Liver (tissue), 8 donors: ENCODE measurements at regions not wholly inside any gene's neighbourhood (a gene's known extent, or its start where the extent isn't known, plus 50 kb on each side); places are given as distances from the start of the nearest gene placed in this dataset.

Experiments
- DNase-seq: peaks from one replicate; pipeline ENCODE4 v3.0.0-alpha.2; 2017; ENCODE audit warnings: low spot score
- H3K27ac ChIP-seq, 2 donors: one replicate each; pipeline ENCODE4 v1.7.0; 2013; ENCODE audit warnings: inconsistent platforms in 2 of 2, low read length in 2 of 2, control low read depth in 1 of 2, low read depth in 1 of 2, mild to moderate bottlenecking in 1 of 2
- H3K27me3 ChIP-seq, 4 donors: one replicate each; pipeline versions ENCODE4 v1.6.1 to v1.7.0; 2013; ENCODE audit warnings: low read length in 3 of 4, inconsistent platforms in 1 of 4, mild to moderate bottlenecking in 1 of 4, moderate library complexity in 1 of 4; ENCODE audit not compliant: control insufficient read depth in 4 of 4, insufficient read depth in 4 of 4
- H3K36me3 ChIP-seq, 4 donors: one replicate each; pipeline versions ENCODE4 v1.6.1 to v1.7.0; 2013; ENCODE audit warnings: low read length in 3 of 4, mild to moderate bottlenecking in 3 of 4, low read depth in 1 of 4, moderate library complexity in 1 of 4; ENCODE audit not compliant: control insufficient read depth in 4 of 4, insufficient read depth in 3 of 4
- H3K4me1 ChIP-seq, 4 donors: one replicate each; pipeline versions ENCODE4 v1.6.1 to v1.7.0; 2013; ENCODE audit warnings: low read length in 3 of 4, mild to moderate bottlenecking in 3 of 4, moderate library complexity in 1 of 4; ENCODE audit not compliant: control insufficient read depth in 4 of 4, insufficient read depth in 4 of 4
- H3K4me3 ChIP-seq, 3 donors: one replicate each; pipeline versions ENCODE4 v1.6.1 to v1.7.0; 2013; ENCODE audit warnings: low read length in 3 of 3, control low read depth in 1 of 3, low read depth in 1 of 3, mild to moderate bottlenecking in 1 of 3
- H3K9ac ChIP-seq, 2 donors: one replicate each; pipeline ENCODE4 v1.7.0; 2013; ENCODE audit warnings: low read length in 2 of 2, mild to moderate bottlenecking in 2 of 2, moderate library complexity in 2 of 2, control low read depth in 1 of 2, low read depth in 1 of 2
- H3K9me3 ChIP-seq, 4 donors: one replicate each; pipeline versions ENCODE4 v1.6.1 to v1.7.0; 2013; ENCODE audit warnings: low read length in 3 of 4; ENCODE audit not compliant: control insufficient read depth in 4 of 4
- ATF3 ChIP-seq: IDR thresholded peaks from 2 replicates; pipeline ENCODE4 v1.6.1; 2016; ENCODE audit warnings: antibody characterized with exemption
- EGR1 ChIP-seq, 2 donors: IDR thresholded peaks; 2 replicates each; pipeline ENCODE4 v1.6.1; 2016 to 2018; ENCODE audit warnings: antibody characterized with exemption in 2 of 2, low read depth in 2 of 2
- FOXA1 ChIP-seq: IDR thresholded peaks from 2 replicates; pipeline ENCODE4 v1.6.1; 2016; ENCODE audit warnings: antibody characterized with exemption
- FOXA2 ChIP-seq: IDR thresholded peaks from 2 replicates; pipeline ENCODE4 v1.6.1; 2016; ENCODE audit warnings: antibody characterized with exemption
- GABPA ChIP-seq, 2 donors: IDR thresholded peaks in 1 of 2; conservative IDR thresholded peaks in 1 of 2; 2 replicates each; pipeline ENCODE4 v1.6.1; 2016; ENCODE audit warnings: antibody characterized with exemption in 2 of 2, mild to moderate bottlenecking in 1 of 2, moderate library complexity in 1 of 2
- HNF4A ChIP-seq, 2 donors: conservative IDR thresholded peaks; 2 replicates each; pipeline ENCODE4 v1.6.1; 2016; ENCODE audit warnings: antibody characterized with exemption in 2 of 2, mild to moderate bottlenecking in 2 of 2
- HNF4G ChIP-seq: IDR thresholded peaks from 2 replicates; pipeline ENCODE4 v1.6.1; 2016; ENCODE audit warnings: antibody characterized with exemption
- JUND ChIP-seq, 2 donors: IDR thresholded peaks; 2 replicates each; pipeline ENCODE4 v1.6.1; 2016; ENCODE audit warnings: antibody characterized with exemption in 2 of 2
- MAX ChIP-seq: IDR thresholded peaks from 2 replicates; pipeline ENCODE4 v1.6.1; 2016; ENCODE audit warnings: antibody characterized with exemption
- NR2F2 ChIP-seq: IDR thresholded peaks from 2 replicates; pipeline ENCODE4 v1.6.1; 2016; ENCODE audit warnings: antibody characterized with exemption
- RXRA ChIP-seq, 2 donors: IDR thresholded peaks; 2 replicates each; pipeline ENCODE4 v1.6.1; 2017 to 2018; ENCODE audit warnings: antibody characterized with exemption in 2 of 2, mild to moderate bottlenecking in 1 of 2
- TAF1 ChIP-seq: conservative IDR thresholded peaks from 2 replicates; pipeline ENCODE4 v1.6.1; 2016; ENCODE audit warnings: antibody characterized with exemption, mild to moderate bottlenecking
- YY1 ChIP-seq: IDR thresholded peaks from 2 replicates; pipeline ENCODE4 v1.6.1; 2016; ENCODE audit warnings: antibody characterized with exemption, mild to moderate bottlenecking
- WGBS: extraction: QIAGEN DNeasy Blood & Tissue Kit; methylation state at CpG from one replicate; pipeline ENCODE4 v1.1.7; 2013; 5-methylcytosine and 5-hydroxymethylcytosine counted together
- TF ChIP-seq, protein P1 (sequence below): IDR thresholded peaks from 2 replicates; pipeline ENCODE4 v1.6.1; 2016; ENCODE audit warnings: antibody characterized with exemption
- TF ChIP-seq, protein P2 (sequence below): fragments of 150-350 bp; IDR thresholded peaks from 2 replicates; pipeline ENCODE4 v1.5.1; 2017; ENCODE audit warnings: improper control_type of control experiment, low read depth, low read length; ENCODE audit not compliant: missing input control
- TF ChIP-seq, protein P3 (sequence below): IDR thresholded peaks from 2 replicates; pipeline ENCODE4 v1.6.1; 2016; ENCODE audit warnings: antibody characterized with exemption, mild to moderate bottlenecking
- donor health status: healthy.
- donor health status: healthy.
- donor health status: healthy.
- donor health status: healthy.
- donor health status: healthy.

DNA sequence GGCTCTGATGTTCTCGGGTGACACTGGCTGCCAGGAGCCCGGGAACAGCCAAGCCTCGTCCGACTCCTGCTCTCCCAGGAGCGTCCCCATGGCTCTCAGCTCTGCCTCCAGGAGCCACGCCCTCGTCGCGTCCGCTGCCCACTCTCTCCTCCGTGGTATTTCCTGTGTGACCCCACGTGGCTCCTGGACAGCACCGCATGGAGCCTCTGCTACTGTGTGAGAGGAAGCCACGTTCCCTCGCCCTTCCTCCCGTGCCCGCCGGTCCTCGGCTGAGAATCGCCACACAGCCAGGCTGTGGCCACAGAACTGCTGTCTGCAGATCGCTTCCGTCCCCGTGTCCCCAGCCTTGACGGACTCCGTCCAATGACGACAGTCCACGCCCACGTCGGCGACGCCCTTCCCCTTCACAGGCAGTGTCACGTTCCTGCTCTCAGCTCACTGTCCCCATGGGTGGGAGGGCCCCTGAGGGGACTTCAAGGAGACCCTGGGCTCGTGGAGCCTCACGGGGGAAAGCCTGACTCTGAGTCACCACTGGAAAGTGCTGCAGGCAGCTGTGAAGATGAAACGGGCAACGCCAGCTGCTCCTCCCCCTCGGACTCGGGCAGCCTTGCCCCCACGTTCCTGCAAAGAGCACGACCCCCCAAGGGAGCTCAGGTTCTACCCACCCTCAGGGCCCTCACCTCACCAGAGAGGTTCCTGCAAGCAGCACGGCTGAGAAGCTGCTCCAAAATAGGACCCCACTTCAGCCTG is 458.5 kb downstream of the BRD1 start (continued):
- no peak for TF ChIP-seq JUND (IDR thresholded peaks at IDR 0.05)

- WGBS: 81% methylated on average over 19 of the region's 19 CpGs
- no peak overlapping the region for H3K9ac ChIP-seq
- H3K36me3 ChIP-seq: no peaks in the 10 kb centered on the region
- no peaks in the 10 kb centered on the region for H3K4me1 ChIP-seq
- TF ChIP-seq HNF4A (conservative IDR thresholded peaks at IDR 0.05) (no peak), TAF1 (no peak), ATF3 (no peak), JUND (IDR thresholded peaks at IDR 0.05) (no peak), MAX (no peak), RXRA (IDR thresholded peaks at IDR 0.05) (no peak), FOXA2 (no peak), NR2F2 (no peak), EGR1 (IDR thresholded peaks at IDR 0.05; ENCODE audit: low read depth in 2 of 2) (no peak), GABPA (IDR thresholded peaks at IDR 0.05 in 1 of 2, conservative IDR thresholded peaks at IDR 0.05 in 1 of 2) (no peak), FOXA1 (no peak)
- TF ChIP-seq, protein P1, sequence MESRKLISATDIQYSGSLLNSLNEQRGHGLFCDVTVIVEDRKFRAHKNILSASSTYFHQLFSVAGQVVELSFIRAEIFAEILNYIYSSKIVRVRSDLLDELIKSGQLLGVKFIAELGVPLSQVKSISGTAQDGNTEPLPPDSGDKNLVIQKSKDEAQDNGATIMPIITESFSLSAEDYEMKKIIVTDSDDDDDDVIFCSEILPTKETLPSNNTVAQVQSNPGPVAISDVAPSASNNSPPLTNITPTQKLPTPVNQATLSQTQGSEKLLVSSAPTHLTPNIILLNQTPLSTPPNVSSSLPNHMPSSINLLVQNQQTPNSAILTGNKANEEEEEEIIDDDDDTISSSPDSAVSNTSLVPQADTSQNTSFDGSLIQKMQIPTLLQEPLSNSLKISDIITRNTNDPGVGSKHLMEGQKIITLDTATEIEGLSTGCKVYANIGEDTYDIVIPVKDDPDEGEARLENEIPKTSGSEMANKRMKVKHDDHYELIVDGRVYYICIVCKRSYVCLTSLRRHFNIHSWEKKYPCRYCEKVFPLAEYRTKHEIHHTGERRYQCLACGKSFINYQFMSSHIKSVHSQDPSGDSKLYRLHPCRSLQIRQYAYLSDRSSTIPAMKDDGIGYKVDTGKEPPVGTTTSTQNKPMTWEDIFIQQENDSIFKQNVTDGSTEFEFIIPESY: no peak
- H3K9me3 ChIP-seq: peaks cover 0 to 2% (median 0%) of the 10 kb centered on the region in 4 donors
- no peak overlapping the region for H3K4me3 ChIP-seq
- DNase-seq: peak; percentile 14
- no peak overlapping the region for H3K27ac ChIP-seq
- peaks cover 0 to 2% (median 0%) of the 10 kb centered on the region in 4 donors for H3K27me3 ChIP-seq
Measured at GRCh38 chr22:49368221-49368975, 459.3 kb downstream of the BRD1 start.

GRCh38 chr22:49367041-49367697 is 460.5 kb downstream of the BRD1 start:
- Histone ChIP-seq H3K4me3 (no peak overlapping the region), H3K36me3 (no peaks in the 10 kb centered on the region), H3K27ac (no peak overlapping the region), H3K9ac (no peak overlapping the region), H3K27me3 (peaks cover 0 to 2% (median 0%) of the 10 kb centered on the region in 4 donors), H3K9me3 (peaks cover 0 to 2% (median 0%) of the 10 kb centered on the region in 4 donors), H3K4me1 (no peaks in the 10 kb centered on the region)
- TF ChIP-seq YY1 (no peak), FOXA1 (no peak), MAX (no peak), TAF1 (no peak), RXRA (IDR thresholded peaks at IDR 0.05) (no peak), HNF4A (conservative IDR thresholded peaks at IDR 0.05) (no peak), FOXA2 (no peak), HNF4G (no peak)
- TF ChIP-seq, protein P2, sequence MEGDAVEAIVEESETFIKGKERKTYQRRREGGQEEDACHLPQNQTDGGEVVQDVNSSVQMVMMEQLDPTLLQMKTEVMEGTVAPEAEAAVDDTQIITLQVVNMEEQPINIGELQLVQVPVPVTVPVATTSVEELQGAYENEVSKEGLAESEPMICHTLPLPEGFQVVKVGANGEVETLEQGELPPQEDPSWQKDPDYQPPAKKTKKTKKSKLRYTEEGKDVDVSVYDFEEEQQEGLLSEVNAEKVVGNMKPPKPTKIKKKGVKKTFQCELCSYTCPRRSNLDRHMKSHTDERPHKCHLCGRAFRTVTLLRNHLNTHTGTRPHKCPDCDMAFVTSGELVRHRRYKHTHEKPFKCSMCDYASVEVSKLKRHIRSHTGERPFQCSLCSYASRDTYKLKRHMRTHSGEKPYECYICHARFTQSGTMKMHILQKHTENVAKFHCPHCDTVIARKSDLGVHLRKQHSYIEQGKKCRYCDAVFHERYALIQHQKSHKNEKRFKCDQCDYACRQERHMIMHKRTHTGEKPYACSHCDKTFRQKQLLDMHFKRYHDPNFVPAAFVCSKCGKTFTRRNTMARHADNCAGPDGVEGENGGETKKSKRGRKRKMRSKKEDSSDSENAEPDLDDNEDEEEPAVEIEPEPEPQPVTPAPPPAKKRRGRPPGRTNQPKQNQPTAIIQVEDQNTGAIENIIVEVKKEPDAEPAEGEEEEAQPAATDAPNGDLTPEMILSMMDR: no peak
- TF ChIP-seq, protein P3, sequence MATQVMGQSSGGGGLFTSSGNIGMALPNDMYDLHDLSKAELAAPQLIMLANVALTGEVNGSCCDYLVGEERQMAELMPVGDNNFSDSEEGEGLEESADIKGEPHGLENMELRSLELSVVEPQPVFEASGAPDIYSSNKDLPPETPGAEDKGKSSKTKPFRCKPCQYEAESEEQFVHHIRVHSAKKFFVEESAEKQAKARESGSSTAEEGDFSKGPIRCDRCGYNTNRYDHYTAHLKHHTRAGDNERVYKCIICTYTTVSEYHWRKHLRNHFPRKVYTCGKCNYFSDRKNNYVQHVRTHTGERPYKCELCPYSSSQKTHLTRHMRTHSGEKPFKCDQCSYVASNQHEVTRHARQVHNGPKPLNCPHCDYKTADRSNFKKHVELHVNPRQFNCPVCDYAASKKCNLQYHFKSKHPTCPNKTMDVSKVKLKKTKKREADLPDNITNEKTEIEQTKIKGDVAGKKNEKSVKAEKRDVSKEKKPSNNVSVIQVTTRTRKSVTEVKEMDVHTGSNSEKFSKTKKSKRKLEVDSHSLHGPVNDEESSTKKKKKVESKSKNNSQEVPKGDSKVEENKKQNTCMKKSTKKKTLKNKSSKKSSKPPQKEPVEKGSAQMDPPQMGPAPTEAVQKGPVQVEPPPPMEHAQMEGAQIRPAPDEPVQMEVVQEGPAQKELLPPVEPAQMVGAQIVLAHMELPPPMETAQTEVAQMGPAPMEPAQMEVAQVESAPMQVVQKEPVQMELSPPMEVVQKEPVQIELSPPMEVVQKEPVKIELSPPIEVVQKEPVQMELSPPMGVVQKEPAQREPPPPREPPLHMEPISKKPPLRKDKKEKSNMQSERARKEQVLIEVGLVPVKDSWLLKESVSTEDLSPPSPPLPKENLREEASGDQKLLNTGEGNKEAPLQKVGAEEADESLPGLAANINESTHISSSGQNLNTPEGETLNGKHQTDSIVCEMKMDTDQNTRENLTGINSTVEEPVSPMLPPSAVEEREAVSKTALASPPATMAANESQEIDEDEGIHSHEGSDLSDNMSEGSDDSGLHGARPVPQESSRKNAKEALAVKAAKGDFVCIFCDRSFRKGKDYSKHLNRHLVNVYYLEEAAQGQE: no peak
- no peak for DNase-seq
- 64% methylated on average over 10 of the region's 10 CpGs for WGBS
